HK-2 (cell line): ENCODE measurements at regions not wholly inside any gene's neighbourhood (a gene's known extent, or its start where the extent isn't known, plus 50 kb on each side); places are given as distances from the start of the nearest gene placed in this dataset.
"Not testable (repeated sequence)": the region's sequence is repeated elsewhere in the genome, so short reads cannot be mapped to it uniquely, and the experiment has no call there.

Experiments
- DNase-seq: peaks from one replicate; pipeline ENCODE4 v3.0.0-alpha.2; 2018; ENCODE audit not compliant: unreplicated experiment

DNA sequence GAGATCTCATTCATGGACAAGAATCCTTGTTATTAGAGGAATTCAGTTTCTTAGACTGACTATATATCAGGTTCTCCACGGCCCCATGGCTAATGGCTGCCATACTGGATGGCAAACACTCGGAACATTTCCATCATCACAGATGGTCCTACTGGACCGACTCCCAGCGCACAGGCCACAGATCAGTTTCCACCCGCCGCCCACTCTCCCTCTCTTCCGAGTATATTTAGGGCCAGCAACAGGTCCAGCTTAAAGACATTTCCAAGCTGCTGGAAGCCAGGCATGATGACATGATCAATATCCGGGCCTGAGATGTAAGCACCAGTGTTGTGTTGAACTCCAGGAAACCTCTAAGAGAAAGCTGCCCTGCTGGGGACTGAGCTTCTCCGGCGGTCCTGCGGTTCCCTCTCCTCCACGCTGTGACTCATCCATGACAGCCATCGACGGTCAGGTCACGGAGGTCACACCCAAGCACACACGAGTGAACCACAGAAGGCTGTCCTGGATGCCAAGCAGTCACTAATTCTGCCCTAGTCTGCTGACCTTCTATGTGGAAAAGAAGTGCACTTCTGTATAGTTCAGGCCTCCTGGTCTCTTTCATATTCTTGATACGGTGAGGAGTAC, 64.4 kb upstream of the LPCAT1 start:
- not testable (repeated sequence) for DNase-seq

GRCh38 chr5:1583081-1583875, 59.5 kb upstream of the LPCAT1 start:
- DNase-seq, result not testable (repeated sequence)

DNA sequence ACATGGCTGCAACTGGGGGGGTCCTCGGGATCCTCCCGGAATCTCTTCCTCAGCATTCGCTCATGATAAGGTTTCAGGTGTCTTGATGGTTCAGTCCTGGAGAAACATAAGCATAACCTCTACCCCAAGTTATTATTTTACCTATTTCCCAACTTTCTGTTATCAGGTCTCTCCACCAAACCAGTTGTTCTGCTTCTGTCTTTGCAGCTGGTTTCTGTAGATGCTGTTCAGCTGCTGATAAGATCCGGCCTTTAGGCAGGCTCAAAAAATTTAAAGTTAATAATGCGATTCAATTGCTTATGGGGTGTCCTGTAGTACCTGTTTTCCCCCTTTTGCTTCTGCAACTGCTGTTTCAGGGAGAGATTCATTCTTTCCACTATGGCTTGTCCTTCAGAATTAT, 55.6 kb upstream of the LPCAT1 start:
- not testable (repeated sequence) for DNase-seq

DNA sequence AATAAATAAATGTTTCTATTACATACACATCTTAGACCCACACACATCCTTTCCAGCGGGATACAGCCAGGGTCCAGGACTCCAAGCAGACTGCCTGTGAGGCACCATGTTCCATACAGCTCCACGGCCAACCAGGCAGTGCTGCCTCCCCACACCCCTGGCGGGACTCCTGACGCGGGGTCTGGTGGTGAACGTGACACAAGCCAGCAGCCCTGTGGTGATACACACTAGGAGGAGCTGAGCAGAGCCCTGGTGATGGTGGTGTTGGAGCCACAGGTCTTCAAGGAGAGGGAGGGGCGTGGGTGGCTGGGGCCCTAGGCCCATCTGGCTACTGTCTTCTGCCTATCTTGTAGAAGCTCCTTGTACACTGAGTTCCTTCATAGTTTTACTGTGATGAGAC, 53.1 kb upstream of the LPCAT1 start:
- not testable (repeated sequence) for DNase-seq

- DNase-seq, result not testable (repeated sequence)
These were observed 52.4 kb upstream of the LPCAT1 start for GRCh38 chr5:1575991-1576714.

GRCh38 chr5:1575491-1575890, 51.7 kb upstream of the LPCAT1 start:
- not testable (repeated sequence) for DNase-seq

GRCh38 chr5:1574023-1574318, 50.2 kb upstream of the LPCAT1 start:
- DNase-seq, result not testable (repeated sequence)

DNA sequence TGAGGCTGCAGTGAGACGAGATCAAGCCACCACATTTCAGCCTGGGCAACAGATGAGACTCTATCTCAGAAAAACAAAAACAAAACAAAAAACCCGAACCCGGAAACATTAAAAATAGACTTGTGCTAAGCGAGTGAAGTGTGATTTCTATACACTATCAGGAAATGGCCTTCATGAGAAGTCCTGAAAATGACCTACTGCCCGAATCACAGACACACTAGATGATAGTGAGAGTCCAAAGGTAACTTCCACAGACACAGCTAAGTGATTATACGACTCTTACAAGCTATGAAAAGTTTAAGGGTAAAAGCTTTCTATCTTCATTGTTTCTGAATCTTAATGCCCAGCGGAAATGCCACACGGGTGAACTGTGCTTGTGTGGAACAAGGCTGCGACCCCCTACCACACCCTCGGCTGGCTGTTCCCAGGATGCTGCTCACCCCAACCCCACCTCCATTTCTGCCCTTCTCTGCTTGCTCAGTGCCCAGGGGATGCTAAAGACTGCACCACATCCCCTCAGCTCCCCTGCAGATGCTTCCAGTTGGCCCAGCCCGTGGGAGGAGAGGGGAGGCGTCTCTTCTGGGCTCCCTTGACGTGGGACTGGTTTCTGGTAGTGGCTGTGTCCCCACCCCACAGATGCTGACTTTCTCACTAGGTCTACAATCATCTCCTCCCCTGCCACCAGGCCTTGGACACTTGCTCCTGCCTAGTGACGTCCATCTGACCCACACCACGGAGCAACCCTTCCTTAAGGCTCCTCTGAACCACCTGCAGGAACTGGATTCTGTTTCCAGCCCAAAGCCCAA, 49.7 kb upstream of the LPCAT1 start:
- not testable (repeated sequence) for DNase-seq
